GM12872 (cell line): ENCODE measurements at regions not wholly inside any gene's neighbourhood (a gene's known extent, or its start where the extent isn't known, plus 50 kb on each side); places are given as distances from the start of the nearest gene placed in this dataset.

Experiments used
- TF ChIP-seq, protein P1 (sequence below): IDR thresholded peaks from 3 replicates; pipeline ENCODE4 v1.5.1; 2011; ENCODE audit warnings: low read depth, mild to moderate bottlenecking, low read length, moderate library complexity; ENCODE audit not compliant: insufficient read depth

DNA sequence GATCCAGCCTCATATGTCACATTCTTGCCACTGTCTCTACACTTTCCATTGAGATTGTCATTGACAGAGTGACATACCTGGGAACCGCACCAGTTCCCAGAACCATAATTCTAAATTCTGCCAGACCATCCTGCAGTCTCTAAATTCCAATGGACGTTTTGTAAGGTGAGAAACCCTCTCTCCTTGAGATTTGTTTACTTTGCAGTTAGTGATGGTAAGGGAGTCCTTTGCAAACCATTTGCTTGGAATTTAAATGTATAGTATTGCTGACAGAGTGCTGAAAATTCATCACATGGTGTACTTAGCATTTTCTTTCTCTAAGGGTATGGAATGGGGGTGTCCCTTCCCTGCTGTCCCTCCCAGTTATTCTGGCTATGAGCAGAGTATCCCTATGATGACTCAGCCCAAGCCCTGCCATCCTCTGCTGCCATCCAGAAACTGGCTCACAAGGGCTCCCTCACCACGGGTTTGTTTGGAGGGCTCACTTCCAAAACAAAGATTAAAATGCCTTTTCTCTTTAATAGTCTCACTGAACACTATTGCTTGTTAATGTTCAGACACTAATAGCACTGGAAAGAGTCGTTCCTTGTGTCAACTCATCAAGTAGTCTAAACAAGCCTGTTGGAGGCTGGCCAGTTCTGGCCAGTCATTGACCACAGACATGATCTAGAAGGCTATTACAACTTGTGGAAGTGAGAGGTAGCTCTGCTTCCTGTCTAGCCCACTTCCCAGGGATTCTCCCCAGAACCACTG lies 129.0 kb upstream of the HMGA2 start:
- TF ChIP-seq, protein P1, sequence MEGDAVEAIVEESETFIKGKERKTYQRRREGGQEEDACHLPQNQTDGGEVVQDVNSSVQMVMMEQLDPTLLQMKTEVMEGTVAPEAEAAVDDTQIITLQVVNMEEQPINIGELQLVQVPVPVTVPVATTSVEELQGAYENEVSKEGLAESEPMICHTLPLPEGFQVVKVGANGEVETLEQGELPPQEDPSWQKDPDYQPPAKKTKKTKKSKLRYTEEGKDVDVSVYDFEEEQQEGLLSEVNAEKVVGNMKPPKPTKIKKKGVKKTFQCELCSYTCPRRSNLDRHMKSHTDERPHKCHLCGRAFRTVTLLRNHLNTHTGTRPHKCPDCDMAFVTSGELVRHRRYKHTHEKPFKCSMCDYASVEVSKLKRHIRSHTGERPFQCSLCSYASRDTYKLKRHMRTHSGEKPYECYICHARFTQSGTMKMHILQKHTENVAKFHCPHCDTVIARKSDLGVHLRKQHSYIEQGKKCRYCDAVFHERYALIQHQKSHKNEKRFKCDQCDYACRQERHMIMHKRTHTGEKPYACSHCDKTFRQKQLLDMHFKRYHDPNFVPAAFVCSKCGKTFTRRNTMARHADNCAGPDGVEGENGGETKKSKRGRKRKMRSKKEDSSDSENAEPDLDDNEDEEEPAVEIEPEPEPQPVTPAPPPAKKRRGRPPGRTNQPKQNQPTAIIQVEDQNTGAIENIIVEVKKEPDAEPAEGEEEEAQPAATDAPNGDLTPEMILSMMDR: no peak

DNA sequence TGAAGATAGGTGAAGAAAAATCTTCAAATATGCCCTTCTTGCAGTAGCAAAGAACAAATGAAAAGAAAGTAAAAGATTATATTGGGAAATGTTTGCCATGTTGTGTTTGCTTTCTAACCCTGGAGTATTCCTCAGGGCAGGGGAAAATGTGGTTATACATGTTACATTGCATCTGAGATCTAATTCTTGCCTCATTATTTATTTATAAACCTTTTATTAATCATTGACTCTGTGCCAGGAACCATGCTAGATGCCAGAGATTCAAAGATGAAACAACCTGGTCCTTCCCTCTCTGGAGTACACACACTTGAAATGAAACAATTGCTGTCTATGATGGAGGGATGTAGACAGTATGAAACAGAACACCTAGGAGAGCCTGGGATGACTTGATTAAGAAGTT lies 128.1 kb upstream of the HMGA2 start:
- TF ChIP-seq, protein P1: no peak

DNA sequence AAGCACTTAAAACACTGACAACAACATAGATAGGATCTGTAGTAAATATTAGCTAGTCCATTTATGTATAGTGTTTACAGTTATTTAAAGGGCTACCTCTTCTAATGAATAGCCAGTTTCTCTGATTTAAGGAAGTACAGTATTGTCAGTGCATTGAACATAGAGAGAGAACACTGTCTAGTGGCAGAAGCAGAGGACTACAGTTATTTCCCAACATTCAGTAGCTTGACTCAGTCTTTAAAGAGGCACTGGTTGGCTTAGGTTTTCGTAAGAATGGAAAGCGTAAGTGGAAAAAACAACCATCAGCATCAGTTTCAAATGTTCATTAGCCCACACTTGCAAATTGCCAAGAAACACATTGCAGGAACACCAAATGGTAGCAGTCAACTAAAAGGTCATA lies 125.0 kb upstream of the HMGA2 start:
- TF ChIP-seq, protein P1: no peak

DNA sequence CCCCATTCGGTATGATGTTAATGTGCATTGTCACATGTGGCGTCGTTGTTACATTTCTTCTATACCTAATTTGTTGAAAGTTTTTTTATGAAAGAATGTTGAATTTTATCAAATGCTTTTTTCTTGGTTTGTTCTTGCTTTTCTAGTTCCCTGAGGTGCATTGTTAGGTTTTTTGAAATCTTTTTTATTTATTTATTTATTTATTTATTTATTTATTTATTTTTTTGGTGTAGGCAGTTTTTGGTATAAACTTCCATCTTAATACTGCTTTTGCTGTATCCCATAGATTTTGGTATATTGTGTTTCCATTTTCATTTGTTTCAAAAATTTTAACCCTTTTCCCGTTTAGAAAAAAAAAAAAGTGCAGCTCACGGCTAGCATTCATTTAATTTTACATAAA lies 121.1 kb upstream of the HMGA2 start:
- TF ChIP-seq, protein P1: no peak

DNA sequence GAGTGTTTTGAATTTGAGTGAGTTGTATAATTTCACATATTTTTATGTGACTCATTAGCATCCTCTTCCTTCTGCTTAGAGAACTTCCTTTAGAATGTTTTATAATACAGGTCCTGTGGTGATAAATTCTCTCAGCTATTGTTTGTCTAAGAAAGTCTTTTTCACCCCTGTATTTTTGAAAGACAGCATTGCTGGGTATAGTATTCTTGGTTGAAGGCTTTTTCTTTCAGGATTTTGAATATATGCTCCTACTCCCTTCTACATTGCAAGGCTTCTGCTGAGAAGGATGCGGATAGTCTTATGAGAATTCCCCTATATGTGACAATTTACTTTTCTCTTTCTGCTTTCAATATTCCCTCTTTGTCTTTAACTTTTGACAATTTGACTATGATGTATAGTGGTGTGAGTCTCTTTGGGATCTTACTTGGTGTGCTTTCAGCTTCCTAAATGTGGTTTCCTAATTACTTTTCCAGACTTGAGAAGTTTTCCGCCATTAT lies 118.9 kb upstream of the HMGA2 start:
- TF ChIP-seq, protein P1: no peak

DNA sequence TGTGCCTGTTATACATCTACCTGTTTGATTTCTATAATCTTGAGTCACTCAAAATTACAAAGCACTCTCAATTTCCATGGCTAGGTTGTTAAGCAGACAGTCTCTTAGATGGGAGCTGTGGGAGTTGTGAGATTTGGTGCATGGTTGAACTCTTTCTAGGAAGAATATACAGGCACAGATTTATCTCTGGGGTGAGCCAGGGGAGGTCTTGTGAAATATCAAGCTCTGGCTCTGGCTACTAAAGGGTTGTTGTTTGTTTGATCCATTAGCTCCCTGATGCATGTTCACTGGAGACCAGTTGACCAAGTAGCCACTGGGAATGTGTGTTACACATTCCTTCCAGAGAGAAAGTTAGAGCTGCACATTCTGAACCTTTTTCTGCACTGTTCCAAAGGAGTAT lies 117.2 kb upstream of the HMGA2 start:
- TF ChIP-seq, protein P1: no peak

DNA sequence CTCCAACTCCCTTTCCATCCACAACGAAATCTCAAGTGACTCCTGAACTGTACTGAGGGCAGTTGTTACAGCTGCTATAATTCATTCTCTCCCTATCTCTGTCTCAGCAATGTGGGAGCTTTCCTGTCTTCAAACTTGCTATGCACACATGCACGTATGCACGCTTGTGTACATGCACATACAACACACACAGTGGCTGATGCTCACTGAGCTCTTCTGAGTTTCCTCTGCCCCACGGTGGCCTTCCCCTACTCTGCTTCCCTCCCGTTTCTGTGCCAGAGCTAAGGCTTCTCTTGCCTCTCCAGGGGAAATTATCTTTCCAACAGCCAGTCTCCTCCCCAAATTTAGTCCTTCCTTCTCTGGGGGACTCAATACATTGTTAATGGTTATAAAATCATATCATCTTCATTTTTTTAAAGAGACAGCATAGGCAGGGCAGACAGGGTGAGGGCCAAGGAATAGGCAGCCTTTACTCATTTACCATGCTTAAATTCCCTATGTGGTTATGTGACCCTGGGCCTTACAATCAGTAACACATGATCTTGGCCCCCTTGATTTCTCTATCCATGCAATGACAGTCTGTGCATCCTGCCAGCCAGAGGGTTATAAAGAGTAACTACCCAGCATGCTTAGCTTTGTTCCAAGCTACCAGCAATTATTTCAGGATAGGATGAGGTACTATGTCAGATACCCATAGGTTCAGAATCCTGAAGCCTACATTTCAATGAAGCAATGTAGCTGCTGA lies 111.9 kb upstream of the HMGA2 start:
- TF ChIP-seq, protein P1: no peak
